ENCODE measurements at regions not wholly inside any gene's neighbourhood (a gene's known extent, or its start where the extent isn't known, plus 50 kb on each side); places are given as distances from the start of the nearest gene placed in this dataset.

DNA sequence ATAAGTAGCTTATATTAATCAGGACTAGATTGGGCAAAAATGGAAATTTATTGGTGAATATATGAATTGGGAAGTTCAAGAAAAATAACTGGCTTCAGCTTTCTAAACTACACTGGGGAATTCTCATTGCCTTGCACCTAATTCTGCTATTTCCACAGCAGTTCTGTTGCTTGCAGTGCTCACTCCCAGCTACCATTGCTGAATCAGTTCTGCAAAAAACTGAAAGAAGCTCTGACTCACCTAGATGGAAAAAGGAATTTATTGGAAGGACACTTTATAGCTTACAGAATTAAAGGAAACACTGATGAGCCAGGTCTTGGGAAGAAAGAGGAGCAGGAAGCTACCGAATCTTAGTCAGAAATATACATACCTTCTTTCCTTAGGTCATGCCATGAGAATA, 60.3 kb upstream of the ACVR1 start:
- TF ChIP-seq CTCF (IDR thresholded peaks at IDR 0.05; ENCODE audit: insufficient read depth, low read length, poor library complexity, severe bottlenecking) (no peak), EZH2phosphoT487 (conservative IDR thresholded peaks at IDR 0.05; ENCODE audit: low read length) (no peak)

All from SU-DHL-6 (cell line).